ENCODE measurements at regions not wholly inside any gene's neighbourhood (a gene's known extent, or its start where the extent isn't known, plus 50 kb on each side); places are given as distances from the start of the nearest gene placed in this dataset.

DNA sequence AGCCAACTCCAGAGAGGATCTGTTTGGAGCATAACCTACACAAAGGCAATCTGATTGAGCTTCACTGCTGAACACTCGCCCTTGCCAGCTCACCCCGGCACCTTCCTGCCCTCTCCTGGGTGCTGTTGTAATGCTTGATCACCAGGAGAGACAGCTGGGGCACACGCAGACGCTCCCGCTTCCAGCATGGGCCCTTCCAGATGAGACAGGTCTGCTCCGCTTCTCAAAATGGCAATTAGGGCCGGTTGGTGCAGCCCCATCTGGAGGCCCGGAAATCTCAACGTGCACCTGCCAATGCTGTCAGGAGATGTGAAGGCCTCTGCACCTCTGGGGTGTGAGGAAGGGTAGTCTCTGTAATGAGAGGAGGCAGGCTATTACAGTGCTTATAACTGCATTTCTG is 206.1 kb downstream of the ABCC12 start:
- TF ChIP-seq CTCF (IDR thresholded peaks at IDR 0.05): no peak
- no peak for TF ChIP-seq POLR2A (IDR thresholded peaks at IDR 0.05; ENCODE audit: low read depth)
- no peak for TF ChIP-seq POLR2AphosphoS5 (IDR thresholded peaks at IDR 0.05)

Measured in esophagus muscularis mucosa (tissue), 3 donors.